ENCODE measurements at regions not wholly inside any gene's neighbourhood (a gene's known extent, or its start where the extent isn't known, plus 50 kb on each side); places are given as distances from the start of the nearest gene placed in this dataset.
"Not testable (repeated sequence)": the region's sequence is repeated elsewhere in the genome, so short reads cannot be mapped to it uniquely, and the experiment has no call there.

- DNase-seq (ENCODE audit: low spot score), result no peak
- ChIA-PET POLR2A (ENCODE audit: low non-redundant PET) (no interaction called here), CTCF (no interaction called here)
- intact Hi-C loops (cut with micrococcal nuclease; ENCODE audit: unreplicated experiment), result no loop called here
- no peaks in the 10 kb centered on the region for H3K4me1 ChIP-seq (ENCODE audit: insufficient read depth, low read length, poor library complexity, severe bottlenecking)
- no peaks in the 10 kb centered on the region for H3K27me3 ChIP-seq (replicated peaks; ENCODE audit: insufficient read depth, low read depth, low read length, poor library complexity)
- no peak overlapping the region for H3K4me3 ChIP-seq (ENCODE audit: low read depth, low read length, poor library complexity, severe bottlenecking)
- no peaks in the 10 kb centered on the region for H3K36me3 ChIP-seq (ENCODE audit: insufficient read depth, low read length, poor library complexity, severe bottlenecking)
- no TSS peak for BruUV-seq (replicated peaks)
- H3K9me3 ChIP-seq (ENCODE audit: low read depth, low read length, poor library complexity, severe bottlenecking), result no peaks in the 10 kb centered on the region
- no peak for TF ChIP-seq CTCF (conservative IDR thresholded peaks at IDR 0.05; ENCODE audit: low read depth, low read length)
- TF ChIP-seq EZH2 (IDR thresholded peaks at IDR 0.05; ENCODE audit: borderline replicate concordance, low read depth, low read length, poor library complexity, severe bottlenecking), result no peak
- H3K27ac ChIP-seq (ENCODE audit: low read depth, low read length, poor library complexity, severe bottlenecking), result no peak overlapping the region
Observed at GRCh38 chr22:23466351-23466750, 113.7 kb downstream of the IGLL1 start.

- H3K27ac ChIP-seq (ENCODE audit: low read depth, low read length, poor library complexity, severe bottlenecking); H3K27me3 ChIP-seq (replicated peaks; ENCODE audit: insufficient read depth, low read depth, low read length, poor library complexity); CTCF ChIA-PET; H3K9me3 ChIP-seq (ENCODE audit: low read depth, low read length, poor library complexity, severe bottlenecking); BruUV-seq (replicated peaks); H3K4me1 ChIP-seq (ENCODE audit: insufficient read depth, low read length, poor library complexity, severe bottlenecking); POLR2A ChIA-PET (ENCODE audit: low non-redundant PET); H3K4me3 ChIP-seq (ENCODE audit: low read depth, low read length, poor library complexity, severe bottlenecking); intact Hi-C loops (cut with micrococcal nuclease; ENCODE audit: unreplicated experiment); DNase-seq (ENCODE audit: low spot score); H3K36me3 ChIP-seq (ENCODE audit: insufficient read depth, low read length, poor library complexity, severe bottlenecking): not testable (repeated sequence)
Observed at GRCh38 chr22:23464796-23465195, 115.3 kb downstream of the IGLL1 start.

- H3K36me3 ChIP-seq (ENCODE audit: insufficient read depth, low read length, poor library complexity, severe bottlenecking); intact Hi-C loops (cut with micrococcal nuclease; ENCODE audit: unreplicated experiment); H3K4me3 ChIP-seq (ENCODE audit: low read depth, low read length, poor library complexity, severe bottlenecking); H3K4me1 ChIP-seq (ENCODE audit: insufficient read depth, low read length, poor library complexity, severe bottlenecking); CTCF ChIA-PET; H3K27me3 ChIP-seq (replicated peaks; ENCODE audit: insufficient read depth, low read depth, low read length, poor library complexity); BruUV-seq (replicated peaks); H3K27ac ChIP-seq (ENCODE audit: low read depth, low read length, poor library complexity, severe bottlenecking); POLR2A ChIA-PET (ENCODE audit: low non-redundant PET); H3K9me3 ChIP-seq (ENCODE audit: low read depth, low read length, poor library complexity, severe bottlenecking); DNase-seq (ENCODE audit: low spot score): not testable (repeated sequence)
Observed at GRCh38 chr22:23460517-23461031, 119.5 kb downstream of the IGLL1 start.

GRCh38 chr22:23459645-23460516, 120.2 kb downstream of the IGLL1 start:
- H3K36me3 ChIP-seq (ENCODE audit: insufficient read depth, low read length, poor library complexity, severe bottlenecking); H3K4me1 ChIP-seq (ENCODE audit: insufficient read depth, low read length, poor library complexity, severe bottlenecking); H3K27ac ChIP-seq (ENCODE audit: low read depth, low read length, poor library complexity, severe bottlenecking); H3K9me3 ChIP-seq (ENCODE audit: low read depth, low read length, poor library complexity, severe bottlenecking); H3K4me3 ChIP-seq (ENCODE audit: low read depth, low read length, poor library complexity, severe bottlenecking); intact Hi-C loops (cut with micrococcal nuclease; ENCODE audit: unreplicated experiment); BruUV-seq (replicated peaks); POLR2A ChIA-PET (ENCODE audit: low non-redundant PET); CTCF ChIA-PET; DNase-seq (ENCODE audit: low spot score); H3K27me3 ChIP-seq (replicated peaks; ENCODE audit: insufficient read depth, low read depth, low read length, poor library complexity): not testable (repeated sequence)
